ENCODE measurements at regions not wholly inside any gene's neighbourhood (a gene's known extent, or its start where the extent isn't known, plus 50 kb on each side); places are given as distances from the start of the nearest gene placed in this dataset.

GRCh38 chr2:71897836-71898235 lies 249.8 kb downstream of the CYP26B1 start:
- DNase-seq (ENCODE audit: low read depth, low spot score) = no peak
- H3K9me3 ChIP-seq (ENCODE audit: control insufficient read depth, insufficient read depth, low read length) = peaks cover 5% of the 10 kb centered on the region
- H3K27ac ChIP-seq (ENCODE audit: low read depth, low read length) = no peak overlapping the region
- POLR2A ChIA-PET = no interaction called here
- H3K4me3 ChIP-seq (ENCODE audit: low read depth, low read length) = no peak overlapping the region
- peaks cover 26% of the 10 kb centered on the region for H3K27me3 ChIP-seq (ENCODE audit: control insufficient read depth, insufficient read depth, low read length)
- TF ChIP-seq, protein P1, sequence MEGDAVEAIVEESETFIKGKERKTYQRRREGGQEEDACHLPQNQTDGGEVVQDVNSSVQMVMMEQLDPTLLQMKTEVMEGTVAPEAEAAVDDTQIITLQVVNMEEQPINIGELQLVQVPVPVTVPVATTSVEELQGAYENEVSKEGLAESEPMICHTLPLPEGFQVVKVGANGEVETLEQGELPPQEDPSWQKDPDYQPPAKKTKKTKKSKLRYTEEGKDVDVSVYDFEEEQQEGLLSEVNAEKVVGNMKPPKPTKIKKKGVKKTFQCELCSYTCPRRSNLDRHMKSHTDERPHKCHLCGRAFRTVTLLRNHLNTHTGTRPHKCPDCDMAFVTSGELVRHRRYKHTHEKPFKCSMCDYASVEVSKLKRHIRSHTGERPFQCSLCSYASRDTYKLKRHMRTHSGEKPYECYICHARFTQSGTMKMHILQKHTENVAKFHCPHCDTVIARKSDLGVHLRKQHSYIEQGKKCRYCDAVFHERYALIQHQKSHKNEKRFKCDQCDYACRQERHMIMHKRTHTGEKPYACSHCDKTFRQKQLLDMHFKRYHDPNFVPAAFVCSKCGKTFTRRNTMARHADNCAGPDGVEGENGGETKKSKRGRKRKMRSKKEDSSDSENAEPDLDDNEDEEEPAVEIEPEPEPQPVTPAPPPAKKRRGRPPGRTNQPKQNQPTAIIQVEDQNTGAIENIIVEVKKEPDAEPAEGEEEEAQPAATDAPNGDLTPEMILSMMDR (IDR thresholded peaks at IDR 0.05; ENCODE audit: low read depth, low read length) = no peak
- CTCF ChIA-PET = interaction anchor here (0.8 kb wide), 1 partner anchor 26 kb away, joined by 5 read pairs; no protein-coding TSS in a partner anchor

DNA sequence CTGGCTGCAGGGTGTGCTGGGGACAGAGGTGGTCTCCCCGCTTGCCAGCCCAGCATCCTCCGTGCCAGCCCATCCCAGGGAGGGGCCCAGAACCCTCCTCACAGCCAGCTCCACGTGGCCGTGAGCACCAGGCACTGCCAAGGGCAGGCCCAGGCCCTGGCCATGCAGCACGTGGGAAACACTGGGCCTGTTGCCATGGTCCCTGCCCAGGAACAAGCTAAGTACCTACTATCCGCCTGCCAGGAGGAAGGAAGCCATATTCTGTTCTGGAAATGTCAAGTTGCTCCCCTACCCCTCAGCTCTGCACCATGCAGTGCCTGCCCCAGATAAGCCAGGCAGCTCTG lies 250.6 kb downstream of the CYP26B1 start:
- H3K27ac ChIP-seq (ENCODE audit: low read depth, low read length) = no peak overlapping the region
- TF ChIP-seq, protein P1 (IDR thresholded peaks at IDR 0.05; ENCODE audit: low read depth, low read length) = no peak
- H3K9me3 ChIP-seq (ENCODE audit: control insufficient read depth, insufficient read depth, low read length) = peaks cover 5% of the 10 kb centered on the region
- H3K27me3 ChIP-seq (ENCODE audit: control insufficient read depth, insufficient read depth, low read length) = peaks cover 27% of the 10 kb centered on the region
- ChIA-PET POLR2A (no interaction called here), CTCF (no interaction called here)
- H3K4me3 ChIP-seq (ENCODE audit: low read depth, low read length) = no peak overlapping the region
- DNase-seq (ENCODE audit: low read depth, low spot score) = no peak

DNA sequence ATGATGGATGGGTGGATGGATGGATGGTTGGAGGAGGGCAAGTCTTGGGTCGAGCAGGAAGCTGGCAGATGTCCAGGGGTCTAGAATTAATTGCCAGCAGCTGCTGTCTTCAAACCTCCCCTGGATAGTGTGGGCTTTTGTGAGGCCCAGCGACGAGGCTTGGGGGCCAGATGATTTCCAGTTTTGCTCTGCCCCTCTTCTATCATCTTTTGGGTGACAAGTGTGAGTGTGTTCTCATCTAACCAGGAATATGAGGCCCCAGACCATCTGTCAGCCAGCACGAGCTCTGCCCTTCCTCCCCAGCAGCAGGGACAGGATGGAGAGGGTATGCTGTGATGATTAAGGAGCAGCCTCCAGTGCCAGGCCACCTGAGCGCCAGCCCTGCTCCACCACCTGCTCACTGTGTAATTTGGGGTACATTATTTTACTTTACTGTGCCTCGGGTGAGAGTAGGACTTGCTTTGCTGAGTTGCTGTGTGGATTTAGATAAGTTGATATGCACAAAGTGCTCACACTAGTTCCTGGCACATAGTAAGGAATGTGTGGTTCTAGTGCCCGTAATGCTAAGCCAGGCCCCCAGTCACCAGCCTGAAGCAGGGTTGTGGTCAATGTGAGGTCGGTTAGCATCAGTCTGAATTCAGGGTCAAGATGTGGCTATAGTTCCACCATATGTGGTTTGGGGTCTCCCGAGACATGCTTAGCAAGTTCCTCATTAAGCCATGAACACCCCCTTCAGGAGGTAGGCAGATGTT lies 251.1 kb downstream of the CYP26B1 start:
- TF ChIP-seq, protein P1 (IDR thresholded peaks at IDR 0.05; ENCODE audit: low read depth, low read length) = no peak
- no peak overlapping the region for H3K4me3 ChIP-seq (ENCODE audit: low read depth, low read length)
- DNase-seq (ENCODE audit: low read depth, low spot score) = no peak
- H3K9me3 ChIP-seq (ENCODE audit: control insufficient read depth, insufficient read depth, low read length) = peaks cover 5% of the 10 kb centered on the region
- peaks cover 31% of the 10 kb centered on the region for H3K27me3 ChIP-seq (ENCODE audit: control insufficient read depth, insufficient read depth, low read length)
- CTCF ChIA-PET = no interaction called here
- POLR2A ChIA-PET = no interaction called here
- H3K27ac ChIP-seq (ENCODE audit: low read depth, low read length) = no peak overlapping the region

- H3K4me3 ChIP-seq (ENCODE audit: low read depth, low read length) = no peak overlapping the region
- TF ChIP-seq, protein P1 (IDR thresholded peaks at IDR 0.05; ENCODE audit: low read depth, low read length) = no peak
- POLR2A ChIA-PET = no interaction called here
- peaks cover 5% of the 10 kb centered on the region for H3K9me3 ChIP-seq (ENCODE audit: control insufficient read depth, insufficient read depth, low read length)
- no peak overlapping the region for H3K27ac ChIP-seq (ENCODE audit: low read depth, low read length)
- CTCF ChIA-PET = no interaction called here
- H3K27me3 ChIP-seq (ENCODE audit: control insufficient read depth, insufficient read depth, low read length) = peaks cover 36% of the 10 kb centered on the region
- no peak for DNase-seq (ENCODE audit: low read depth, low spot score)
These were observed 252.1 kb downstream of the CYP26B1 start for GRCh38 chr2:71895320-71896161.

GRCh38 chr2:71894261-71894660 lies 253.4 kb downstream of the CYP26B1 start:
- CTCF ChIA-PET = no interaction called here
- H3K4me3 ChIP-seq (ENCODE audit: low read depth, low read length) = no peak overlapping the region
- TF ChIP-seq, protein P1 (IDR thresholded peaks at IDR 0.05; ENCODE audit: low read depth, low read length) = no peak
- H3K27ac ChIP-seq (ENCODE audit: low read depth, low read length) = no peak overlapping the region
- no peak for DNase-seq (ENCODE audit: low read depth, low spot score)
- peaks cover 33% of the 10 kb centered on the region for H3K27me3 ChIP-seq (ENCODE audit: control insufficient read depth, insufficient read depth, low read length)
- POLR2A ChIA-PET = no interaction called here
- peaks cover 5% of the 10 kb centered on the region for H3K9me3 ChIP-seq (ENCODE audit: control insufficient read depth, insufficient read depth, low read length)
